NOMO-1 (cell line): ENCODE measurements at regions not wholly inside any gene's neighbourhood (a gene's known extent, or its start where the extent isn't known, plus 50 kb on each side); places are given as distances from the start of the nearest gene placed in this dataset.

Experiments
- DNase-seq, 2 experiments: peaks; one replicate each; lab custom pipeline; 2025; ENCODE audit not compliant: unreplicated experiment in 2 of 2; lab: John Stamatoyannopoulos, UW

DNA sequence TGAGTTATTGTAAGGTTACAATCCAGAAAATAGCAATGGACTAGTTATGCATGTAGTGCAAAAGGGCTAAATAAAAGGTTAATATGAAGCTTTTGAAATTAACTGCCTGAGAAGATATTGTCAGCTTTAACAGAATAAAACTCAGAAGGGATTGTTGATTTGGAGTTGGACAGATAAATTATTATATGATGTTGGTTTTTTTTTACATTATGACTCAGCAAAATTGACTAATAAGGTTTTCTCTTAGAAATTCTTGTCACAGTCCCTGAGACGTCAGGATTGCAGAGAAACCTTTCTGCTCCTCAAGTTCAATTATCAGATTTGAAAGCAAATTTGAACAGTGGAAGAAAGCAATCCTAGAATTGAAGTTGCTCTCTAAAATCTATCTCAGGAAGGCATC lies 946.9 kb downstream of the CBLN2 start:
- DNase-seq = no peak

DNA sequence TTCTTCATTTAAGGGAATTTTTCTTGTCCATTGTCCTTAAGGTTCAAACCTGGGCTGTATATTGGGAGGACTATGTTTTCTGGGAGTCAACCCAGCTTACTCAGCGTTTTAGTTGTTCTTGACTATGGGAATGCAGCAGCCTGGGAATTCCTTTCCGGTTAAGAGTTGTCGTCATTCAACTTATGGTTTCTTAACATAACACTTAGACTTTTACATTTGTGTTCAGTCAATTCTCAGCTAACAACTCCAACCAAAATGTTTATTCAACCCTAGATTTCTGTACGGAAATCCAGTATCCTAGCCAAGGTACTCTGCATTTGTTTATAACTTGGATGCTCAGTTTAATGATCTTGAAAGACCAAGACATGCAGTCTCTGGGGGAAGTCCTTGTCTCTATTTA lies 960.9 kb downstream of the CBLN2 start:
- DNase-seq = no peak

DNA sequence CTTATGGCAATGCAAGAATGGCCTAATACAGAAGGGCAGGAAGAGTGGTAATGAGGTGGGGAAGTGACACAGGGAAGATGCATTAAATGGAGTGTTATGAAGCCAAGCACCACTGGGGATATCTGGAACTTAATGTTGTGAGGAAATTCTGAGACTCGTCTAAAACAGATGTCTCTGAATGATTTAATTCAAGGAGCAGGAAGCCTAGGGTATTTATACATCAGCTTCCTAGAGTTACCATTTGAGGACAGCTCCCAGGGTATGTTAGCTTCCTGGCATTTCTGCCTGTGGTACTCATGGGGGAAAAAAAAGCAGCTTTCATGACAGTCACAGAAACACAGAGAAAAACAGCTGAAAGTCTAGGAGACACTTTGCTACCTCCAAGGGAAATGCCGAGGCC lies 989.5 kb downstream of the CBLN2 start:
- DNase-seq = no peak

DNA sequence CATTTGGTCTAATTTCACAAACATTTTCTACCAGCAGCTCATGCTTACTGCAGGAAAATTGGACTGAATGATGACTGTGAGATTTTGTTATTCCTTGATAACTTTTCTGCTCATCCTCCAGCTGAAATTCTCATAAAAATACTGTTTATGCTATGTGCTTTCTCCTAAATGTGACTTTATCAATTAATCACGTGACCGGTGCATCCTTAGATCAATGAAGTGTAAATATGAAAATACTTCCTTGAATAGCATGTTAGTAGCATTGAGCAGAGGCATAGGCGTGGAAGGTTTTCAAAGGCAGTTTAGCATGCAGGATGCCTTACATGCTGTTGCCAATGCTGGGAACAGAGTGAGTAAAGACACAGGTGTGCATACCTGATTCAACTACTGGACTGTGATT lies 1002.5 kb downstream of the CBLN2 start:
- DNase-seq = no peak

DNA sequence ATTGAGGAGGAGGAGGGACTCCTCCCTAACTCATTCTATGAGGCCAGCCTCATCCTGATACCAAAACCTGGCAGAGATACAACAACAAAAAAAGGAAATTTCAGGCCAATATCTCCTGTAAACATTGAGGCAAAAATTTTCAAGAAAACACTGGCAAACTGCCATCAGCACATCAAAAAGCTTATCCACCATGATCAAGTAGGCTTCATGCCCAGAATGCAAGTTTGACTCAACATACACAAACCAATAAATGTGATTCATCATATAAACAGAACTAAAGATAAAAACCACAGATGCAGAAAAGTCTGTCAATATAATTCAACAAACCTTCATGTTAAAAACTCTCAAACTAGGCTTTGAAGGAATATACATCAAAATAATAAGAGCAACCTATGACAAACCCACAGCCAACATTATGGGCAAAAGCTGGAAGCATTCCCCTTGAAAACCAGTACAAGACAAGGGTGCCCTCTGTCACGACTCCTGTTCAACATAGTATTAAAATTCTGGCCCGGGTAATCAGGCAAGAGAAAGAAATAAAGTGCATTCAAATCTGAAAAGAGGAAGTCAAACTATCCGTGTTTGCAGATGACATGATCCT lies 1014.3 kb downstream of the CBLN2 start:
- DNase-seq = no peak

DNA sequence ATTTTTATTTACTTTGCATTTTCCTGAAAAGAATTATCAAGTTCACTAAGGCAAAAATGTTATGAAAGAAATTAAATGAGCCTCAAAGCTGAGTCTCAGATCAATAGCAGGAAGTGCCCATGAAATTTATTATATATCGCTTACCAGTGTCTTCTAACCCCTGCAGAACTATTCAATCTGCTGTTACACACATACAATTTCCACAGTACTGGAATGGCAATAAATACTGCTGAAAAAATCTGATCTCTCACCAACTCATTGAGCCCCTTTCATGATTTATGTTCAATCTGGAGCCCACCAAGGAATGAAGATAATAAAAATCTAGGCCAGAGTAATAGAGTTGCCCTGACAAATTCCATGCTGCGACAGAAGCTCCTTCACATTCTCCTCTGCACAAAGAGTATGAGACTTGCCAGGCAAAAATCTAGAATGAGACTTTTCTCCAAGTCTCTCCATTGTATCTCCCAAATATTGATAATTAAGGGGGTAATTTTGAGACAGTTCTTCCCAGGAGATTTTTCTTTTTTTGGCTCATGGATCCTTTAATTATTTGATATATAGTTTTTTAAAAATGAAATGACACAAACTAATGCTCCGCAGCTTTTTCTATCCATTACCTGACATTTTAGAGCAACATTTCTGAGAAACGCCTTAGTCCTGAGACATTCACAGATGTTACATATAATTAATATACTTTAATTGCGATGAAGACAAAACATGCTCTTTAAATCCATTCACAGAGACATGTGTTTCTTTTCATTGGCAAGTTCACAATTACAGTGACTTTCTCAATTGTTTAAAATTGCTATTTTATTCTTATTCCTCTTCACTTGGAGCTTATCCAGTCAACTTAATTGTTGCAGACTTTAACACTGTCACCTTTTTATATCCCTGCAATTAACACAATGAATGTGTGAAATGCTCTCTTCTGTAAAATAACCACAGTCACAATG lies 1020.4 kb downstream of the CBLN2 start:
- no peak for DNase-seq

DNA sequence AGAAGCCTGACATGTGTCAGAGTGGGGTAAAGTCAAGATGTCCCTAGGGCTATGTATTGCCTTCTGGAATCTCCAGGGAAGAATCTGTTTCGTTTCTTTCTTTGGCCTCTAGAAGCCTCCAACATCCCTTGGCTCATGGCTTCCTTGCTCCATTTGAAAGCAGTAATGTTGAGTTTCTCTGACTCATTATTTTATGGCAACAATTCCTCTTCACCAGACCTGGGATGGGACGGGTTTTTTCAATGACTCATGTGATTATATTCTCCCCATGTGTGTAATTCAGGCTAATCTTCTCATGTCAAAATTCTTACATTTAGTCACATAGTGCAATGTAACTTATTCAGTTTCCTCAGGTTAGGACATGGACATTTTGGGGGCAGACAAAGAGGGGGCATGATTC lies 1038.6 kb downstream of the CBLN2 start:
- DNase-seq = no peak

DNA sequence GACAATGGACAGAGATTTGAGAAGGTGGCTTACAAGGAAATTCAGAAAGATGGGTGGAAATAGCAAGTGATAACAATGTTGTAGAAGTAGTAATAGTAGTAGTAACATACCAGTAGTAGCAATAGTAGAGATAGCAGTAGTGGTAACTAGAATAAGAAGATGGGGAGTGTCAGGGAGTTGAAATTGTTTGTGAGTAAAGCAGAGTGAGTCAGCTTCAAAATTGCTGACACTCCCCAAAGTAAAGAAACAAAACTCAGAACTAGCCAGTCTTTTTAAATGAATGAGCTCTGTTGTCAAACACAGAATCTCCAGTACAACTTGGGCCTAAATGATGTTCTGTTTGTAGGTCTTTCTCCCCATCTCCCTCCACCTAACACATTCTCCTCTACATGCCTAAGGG lies 1040.9 kb downstream of the CBLN2 start:
- no peak for DNase-seq

DNA sequence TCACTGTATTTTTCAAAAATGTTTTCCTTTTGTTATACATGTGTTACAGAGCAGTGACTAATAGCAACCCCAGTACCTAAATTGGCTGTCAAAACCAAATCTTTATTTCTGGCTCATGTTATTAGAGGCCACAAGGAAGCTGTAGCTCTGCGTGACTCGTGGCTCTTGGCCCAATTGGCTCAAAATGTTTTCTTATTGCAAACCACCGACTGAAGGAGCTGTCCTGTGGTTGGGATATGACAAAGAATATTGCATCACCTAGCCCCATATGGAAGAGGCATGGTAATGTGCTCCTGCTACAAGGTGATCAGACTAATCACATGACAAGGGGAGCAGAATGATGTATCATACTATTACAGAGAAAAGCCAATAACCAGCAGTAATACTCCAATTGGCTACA lies 1058.5 kb downstream of the CBLN2 start:
- no peak for DNase-seq

DNA sequence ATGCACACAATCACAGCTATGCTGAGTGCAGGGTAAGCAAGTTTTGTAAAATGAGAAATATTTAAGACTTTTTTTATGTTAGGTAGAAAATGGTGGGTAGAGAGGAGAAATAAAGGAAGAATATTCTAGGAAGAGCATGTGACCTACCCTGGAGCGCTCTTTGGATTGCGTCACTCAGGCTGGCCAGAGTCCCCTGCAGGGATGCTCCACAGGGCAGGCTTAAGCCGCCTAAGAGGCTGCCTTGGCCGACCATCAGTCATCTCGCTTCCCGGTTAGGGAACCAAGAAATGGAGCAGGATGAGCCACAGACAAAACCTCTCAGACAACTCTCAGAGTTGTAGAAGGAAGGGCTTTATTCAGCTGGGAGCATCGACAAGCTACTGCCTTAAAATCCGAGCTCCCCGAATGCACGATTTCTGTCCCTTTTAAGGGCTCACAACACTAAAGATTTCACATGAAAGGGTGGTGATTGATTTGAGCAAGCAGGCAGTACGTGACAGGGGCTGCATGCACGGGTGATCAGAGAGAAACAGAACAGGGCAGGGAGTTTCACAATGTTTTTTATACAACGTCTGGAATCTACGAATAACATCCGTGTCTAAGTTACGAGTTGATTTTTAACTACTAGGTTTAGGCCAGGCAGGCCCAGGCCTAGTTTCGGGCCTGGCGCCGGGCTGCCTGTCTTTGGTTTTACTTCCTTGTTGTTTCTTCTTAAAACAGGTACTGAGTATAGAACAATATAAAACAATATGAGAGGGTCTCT lies 1072.0 kb downstream of the CBLN2 start:
- DNase-seq = no peak

DNA sequence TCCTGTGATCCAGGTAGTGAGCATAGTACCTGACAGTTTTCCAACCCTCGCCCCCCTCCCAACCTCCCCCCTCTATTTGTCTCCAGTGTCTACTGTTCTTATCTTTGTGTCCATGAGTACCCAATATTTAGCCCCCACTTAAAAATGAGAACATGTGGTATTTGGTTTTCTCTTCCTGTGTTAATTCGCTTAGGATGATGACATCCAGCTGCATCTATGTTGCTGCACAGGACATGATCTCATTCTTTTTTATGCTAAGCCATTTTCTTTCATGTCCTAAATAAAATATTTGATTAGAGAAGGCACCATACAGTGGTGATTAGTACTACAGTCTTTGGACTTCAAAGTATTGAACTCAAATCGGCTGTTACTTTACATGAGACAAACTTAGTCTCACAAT lies 1087.9 kb downstream of the CBLN2 start:
- no peak for DNase-seq

DNA sequence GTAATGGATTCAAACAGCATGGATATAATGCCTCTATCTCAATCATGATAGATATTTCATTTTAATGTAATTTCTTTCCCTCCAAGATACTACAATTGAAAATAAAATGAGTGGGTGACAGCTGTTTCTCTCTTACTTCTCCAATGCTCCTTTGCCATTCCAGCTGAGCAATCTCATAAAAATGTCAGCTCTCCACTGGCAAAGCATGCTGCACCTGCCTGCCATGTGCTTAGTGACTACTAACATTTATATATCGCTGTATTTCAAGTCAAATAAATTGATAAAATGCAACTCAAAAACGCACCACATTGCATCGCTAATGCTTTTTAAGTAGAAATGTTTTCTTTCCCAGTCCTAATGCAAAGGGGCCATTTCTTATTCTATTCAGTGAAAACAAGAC lies 1093.9 kb downstream of the CBLN2 start:
- no peak for DNase-seq

DNA sequence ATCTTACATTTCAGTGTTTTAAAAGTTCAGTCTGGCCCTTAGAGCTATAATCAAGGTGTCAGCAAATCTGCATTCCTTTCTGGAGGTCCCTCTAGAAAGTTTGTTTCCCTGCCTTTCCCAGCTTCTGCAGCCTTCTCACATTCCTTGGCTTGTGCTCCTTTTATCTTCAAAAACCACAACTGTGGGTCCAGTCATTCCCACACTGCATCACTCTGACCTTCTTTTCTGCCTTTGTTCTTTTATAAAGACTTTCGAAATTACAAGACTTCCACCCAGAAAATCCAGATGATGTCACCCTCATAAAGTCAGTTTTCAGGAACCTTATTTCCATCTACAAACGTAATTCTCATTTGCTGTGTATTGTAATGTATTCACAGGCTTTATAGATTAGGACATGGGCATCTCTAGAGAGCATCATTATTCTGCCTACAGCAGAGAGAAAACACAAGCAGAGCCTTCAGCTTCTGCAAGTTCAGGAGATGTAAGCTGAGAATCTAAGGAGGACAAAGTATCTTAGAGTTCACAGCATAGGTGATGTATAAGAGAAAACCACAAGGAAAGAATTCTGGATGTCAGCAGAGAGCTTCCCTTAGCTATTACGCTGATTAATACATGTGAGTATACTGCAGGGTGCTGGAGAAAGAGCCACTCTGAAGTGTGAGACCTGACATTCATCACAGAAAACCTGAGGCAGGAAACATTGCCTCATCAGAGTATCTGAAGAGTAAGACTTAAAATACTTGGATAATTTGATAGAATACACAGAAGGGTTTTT lies 1100.2 kb downstream of the CBLN2 start:
- no peak for DNase-seq

DNA sequence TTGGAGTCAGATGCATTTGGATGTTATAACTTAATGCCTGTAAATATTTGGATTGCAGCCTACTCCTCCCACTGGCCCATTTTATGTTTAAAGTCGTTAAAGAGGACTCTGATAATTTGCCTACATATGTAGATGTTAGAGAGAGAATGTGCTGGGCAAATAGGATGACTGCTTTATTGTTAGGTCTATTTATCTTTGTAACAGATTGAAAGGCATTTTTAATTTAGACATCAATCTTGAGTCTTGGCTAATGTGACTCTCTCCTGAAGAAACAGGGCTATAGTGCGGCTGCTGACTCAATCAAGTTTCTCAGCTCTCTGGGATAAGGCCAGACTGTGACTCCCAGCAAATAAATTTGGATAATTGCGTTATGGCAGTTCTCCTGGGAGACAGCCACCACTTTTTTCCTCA lies 1101.4 kb downstream of the CBLN2 start:
- no peak for DNase-seq

DNA sequence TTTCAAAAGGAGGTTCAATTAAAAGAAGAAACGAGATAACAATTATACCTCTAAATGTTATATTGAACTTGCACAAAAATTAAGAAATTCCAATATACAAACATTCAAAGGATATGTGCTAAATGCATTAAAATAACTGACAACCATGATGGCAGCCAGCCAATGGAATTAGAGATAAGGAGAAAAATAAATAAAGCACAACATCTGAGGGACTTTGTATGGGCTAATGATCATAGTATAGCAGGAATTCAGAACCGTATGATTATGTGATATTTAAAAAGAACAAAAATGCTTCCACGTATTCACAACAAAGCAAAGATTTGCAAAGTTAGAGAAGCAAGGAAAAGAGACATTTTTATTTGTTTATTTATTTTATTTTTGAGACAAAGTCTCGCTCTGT lies 1103.0 kb downstream of the CBLN2 start:
- no peak for DNase-seq

DNA sequence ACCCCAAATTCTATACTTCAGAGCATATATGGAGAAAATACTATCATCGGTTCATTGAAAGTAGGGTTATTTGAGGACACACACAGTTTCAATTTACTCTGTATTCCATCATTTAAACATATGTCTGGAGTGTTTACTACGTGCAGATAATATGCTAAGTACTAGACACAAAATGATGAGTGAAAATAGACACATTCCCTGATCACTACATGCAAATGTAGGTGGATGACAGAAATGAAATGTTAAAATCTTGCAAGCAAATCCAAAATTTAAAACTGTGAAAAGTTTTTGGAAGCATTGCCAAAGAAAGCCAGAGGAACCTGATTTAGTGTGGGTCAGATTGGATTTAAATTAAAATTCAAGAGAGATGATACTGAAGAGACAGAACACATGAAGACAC lies 1106.6 kb downstream of the CBLN2 start:
- DNase-seq = no peak

DNA sequence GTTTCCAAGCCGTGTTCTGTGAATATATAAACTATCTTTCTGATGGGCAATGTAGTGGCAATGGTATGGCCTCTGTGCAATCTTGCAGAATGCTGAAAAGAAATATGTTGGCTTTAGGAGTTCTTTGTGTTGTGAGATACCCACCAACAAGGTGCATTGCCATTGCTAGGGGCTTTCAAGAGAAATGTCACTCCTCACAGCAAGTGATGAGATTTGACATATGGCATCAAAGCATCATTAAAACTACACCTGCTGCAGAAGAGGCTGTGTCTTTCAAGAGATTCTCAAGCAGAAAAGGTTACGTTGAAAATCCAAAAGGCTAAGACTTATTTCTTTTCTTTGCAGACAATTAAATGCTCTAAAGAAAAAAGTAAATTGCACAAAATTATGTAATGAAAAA lies 1110.8 kb downstream of the CBLN2 start:
- DNase-seq = no peak

DNA sequence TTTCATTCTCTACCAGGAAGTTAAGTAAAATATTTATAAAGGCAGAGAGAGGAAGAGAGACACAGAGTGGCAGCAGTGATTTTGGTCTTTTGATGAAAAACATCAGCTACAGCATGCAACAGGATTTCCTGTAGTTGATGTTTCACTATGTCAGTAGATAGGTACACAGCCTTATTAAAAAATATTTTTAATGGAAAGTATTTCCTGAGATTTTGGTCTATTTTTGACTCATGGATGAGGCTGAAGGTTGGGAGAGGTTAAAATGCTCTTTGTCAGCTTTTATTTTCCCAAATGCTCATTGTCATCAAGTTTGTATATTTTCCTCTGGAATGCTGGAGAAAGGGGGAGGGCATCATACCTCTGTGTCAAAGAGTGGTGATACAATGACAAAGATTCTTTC lies 1112.5 kb downstream of the CBLN2 start:
- DNase-seq = no peak

DNA sequence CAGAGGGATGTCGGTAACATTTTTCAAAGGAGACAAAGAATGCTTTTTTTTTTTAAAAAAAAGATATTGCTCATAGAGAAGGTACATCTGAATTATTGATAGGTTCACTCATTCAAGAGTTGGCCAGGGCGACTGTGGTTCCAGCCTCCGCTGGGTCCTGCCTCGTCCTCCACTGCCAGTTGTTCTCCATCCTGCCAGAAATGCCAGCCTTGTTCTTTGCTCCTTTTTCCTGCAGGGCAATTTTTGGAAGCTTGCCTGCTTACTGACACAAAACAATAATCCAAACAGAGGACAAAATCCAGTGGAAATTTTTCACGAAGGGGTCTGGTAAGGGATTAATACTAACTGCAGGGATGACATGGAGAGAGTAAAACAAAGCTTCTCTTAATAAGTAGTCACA lies 1113.0 kb downstream of the CBLN2 start:
- DNase-seq = no peak

DNA sequence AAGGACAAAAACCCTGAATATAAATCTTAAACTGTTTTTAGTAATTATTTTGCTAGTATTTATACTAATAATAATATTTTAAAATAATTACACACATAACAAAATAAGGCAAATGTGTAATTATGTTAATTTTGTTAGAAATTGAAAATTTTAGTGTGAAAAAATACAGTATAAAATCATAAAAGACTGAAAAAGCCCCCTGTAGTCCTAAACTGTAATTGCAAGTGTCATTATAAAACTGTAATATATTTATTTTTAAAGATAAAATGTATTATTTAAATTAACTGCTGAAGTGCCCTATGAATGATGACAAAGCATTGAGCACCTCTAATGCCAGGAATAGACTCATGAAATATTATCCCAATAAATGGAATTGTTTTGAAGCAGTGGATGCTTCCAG lies 1117.7 kb downstream of the CBLN2 start:
- no peak for DNase-seq
